Adipocyte (in vitro differentiated cells): ENCODE measurements at regions not wholly inside any gene's neighbourhood (a gene's known extent, or its start where the extent isn't known, plus 50 kb on each side); places are given as distances from the start of the nearest gene placed in this dataset.
A peak's percentile ranks its signal among the peaks of the same experiment; 100 is the strongest.

Experiments
- DNase-seq: peaks from one replicate; pipeline ENCODE4 v3.0.0-alpha.2; 2015; ENCODE audit warnings: low read depth
- H3K27me3 ChIP-seq: replicated peaks from 2 replicates; pipeline ENCODE4 v1.7.0; 2013; ENCODE audit warnings: mild to moderate bottlenecking, low read length, moderate library complexity; ENCODE audit not compliant: control insufficient read depth, insufficient read depth
- H3K36me3 ChIP-seq: 2 replicates; pipeline ENCODE4 v1.7.0; 2013; ENCODE audit warnings: low read length, mild to moderate bottlenecking, moderate library complexity; ENCODE audit not compliant: control insufficient read depth, insufficient read depth, severe bottlenecking
- H3K4me1 ChIP-seq: 2 replicates; pipeline ENCODE4 v1.7.0; 2013; ENCODE audit warnings: mild to moderate bottlenecking, low read length, moderate library complexity; ENCODE audit not compliant: control insufficient read depth, insufficient read depth
- H3K4me3 ChIP-seq: 2 replicates; pipeline ENCODE4 v1.7.0; 2013; ENCODE audit warnings: mild to moderate bottlenecking, low read length, moderate library complexity
- H3K9ac ChIP-seq: 2 replicates; pipeline ENCODE4 v1.7.0; 2013; ENCODE audit warnings: mild to moderate bottlenecking, low read length, moderate library complexity
- H3K9me3 ChIP-seq: 2 replicates; pipeline ENCODE4 v1.7.0; 2013; ENCODE audit warnings: mild to moderate bottlenecking, low read length, moderate library complexity; ENCODE audit not compliant: control insufficient read depth

- peaks cover 5% of the 10 kb centered on the region for H3K4me1 ChIP-seq
- no peak for DNase-seq
- peaks cover 45% of the 10 kb centered on the region for H3K27me3 ChIP-seq
- no peak overlapping the region for H3K4me3 ChIP-seq
- peaks cover 6% of the 10 kb centered on the region for H3K9me3 ChIP-seq
- no peak overlapping the region for H3K9ac ChIP-seq
- H3K36me3 ChIP-seq: no peaks in the 10 kb centered on the region
Observed at GRCh38 chr1:54497338-54497737, 50.7 kb upstream of the ACOT11 start.

- Histone ChIP-seq H3K36me3 (no peaks in the 10 kb centered on the region), H3K27me3 (peaks cover 31% of the 10 kb centered on the region), H3K4me1 (peaks cover 5% of the 10 kb centered on the region), H3K9me3 (peaks cover 6% of the 10 kb centered on the region), H3K9ac (no peak overlapping the region), H3K4me3 (no peak overlapping the region)
- DNase-seq: no peak
Observed at GRCh38 chr1:54495954-54496353, 52.1 kb upstream of the ACOT11 start.

GRCh38 chr1:54493608-54494007 is 54.4 kb upstream of the ACOT11 start:
- no peak for DNase-seq
- Histone ChIP-seq H3K36me3 (no peaks in the 10 kb centered on the region), H3K9ac (no peak overlapping the region), H3K4me1 (peaks cover 11% of the 10 kb centered on the region), H3K4me3 (no peak overlapping the region), H3K27me3 (peaks cover 17% of the 10 kb centered on the region), H3K9me3 (peaks cover 6% of the 10 kb centered on the region)

GRCh38 chr1:54490361-54491248 is 57.4 kb upstream of the ACOT11 start:
- Histone ChIP-seq H3K4me1 (peaks cover 18% of the 10 kb centered on the region), H3K9me3 (no peaks in the 10 kb centered on the region), H3K4me3 (no peak overlapping the region), H3K27me3 (no peaks in the 10 kb centered on the region), H3K9ac (no peak overlapping the region), H3K36me3 (no peaks in the 10 kb centered on the region)
- DNase-seq: no peak

- Histone ChIP-seq H3K27me3 (no peaks in the 10 kb centered on the region), H3K9me3 (no peaks in the 10 kb centered on the region), H3K9ac (peak overlapping the region; percentile 89), H3K4me1 (peaks cover 18% of the 10 kb centered on the region), H3K4me3 (no peak overlapping the region), H3K36me3 (no peaks in the 10 kb centered on the region)
- no peak for DNase-seq
Observed at GRCh38 chr1:54489627-54490250, 58.3 kb upstream of the ACOT11 start.

GRCh38 chr1:54488779-54489626 is 59.0 kb upstream of the ACOT11 start:
- H3K9ac ChIP-seq: peak overlapping the region; percentile 89
- no peaks in the 10 kb centered on the region for H3K27me3 ChIP-seq
- no peaks in the 10 kb centered on the region for H3K36me3 ChIP-seq
- no peaks in the 10 kb centered on the region for H3K9me3 ChIP-seq
- peaks cover 18% of the 10 kb centered on the region for H3K4me1 ChIP-seq
- peak; percentile 88 for DNase-seq
- peak overlapping the region; percentile 83 for H3K4me3 ChIP-seq

GRCh38 chr1:54488065-54488750 is 59.8 kb upstream of the ACOT11 start:
- no peaks in the 10 kb centered on the region for H3K36me3 ChIP-seq
- peaks cover 18% of the 10 kb centered on the region for H3K4me1 ChIP-seq
- H3K27me3 ChIP-seq: no peaks in the 10 kb centered on the region
- DNase-seq: peak; percentile 96
- H3K4me3 ChIP-seq: peak overlapping the region; percentile 83
- H3K9me3 ChIP-seq: no peaks in the 10 kb centered on the region
- peak overlapping the region; percentile 89 for H3K9ac ChIP-seq

- DNase-seq: peak; percentile 41
- H3K36me3 ChIP-seq: no peaks in the 10 kb centered on the region
- peak overlapping the region; percentile 87 for H3K9ac ChIP-seq
- H3K9me3 ChIP-seq: no peaks in the 10 kb centered on the region
- no peaks in the 10 kb centered on the region for H3K27me3 ChIP-seq
- H3K4me3 ChIP-seq: peak overlapping the region; percentile 77
- H3K4me1 ChIP-seq: peaks cover 18% of the 10 kb centered on the region
Observed at GRCh38 chr1:54487571-54488050, 60.4 kb upstream of the ACOT11 start.

GRCh38 chr1:54486907-54487306 is 61.1 kb upstream of the ACOT11 start:
- Histone ChIP-seq H3K4me3 (no peak overlapping the region), H3K27me3 (no peaks in the 10 kb centered on the region), H3K9me3 (no peaks in the 10 kb centered on the region), H3K4me1 (peaks cover 18% of the 10 kb centered on the region), H3K36me3 (no peaks in the 10 kb centered on the region), H3K9ac (peak overlapping the region; percentile 87)
- DNase-seq: no peak

GRCh38 chr1:54485416-54485815 is 62.6 kb upstream of the ACOT11 start:
- no peaks in the 10 kb centered on the region for H3K36me3 ChIP-seq
- H3K9me3 ChIP-seq: no peaks in the 10 kb centered on the region
- H3K4me1 ChIP-seq: peaks cover 18% of the 10 kb centered on the region
- no peak for DNase-seq
- no peaks in the 10 kb centered on the region for H3K27me3 ChIP-seq
- H3K9ac ChIP-seq: no peak overlapping the region
- no peak overlapping the region for H3K4me3 ChIP-seq
